HG02973 (cell line): ENCODE measurements at regions not wholly inside any gene's neighbourhood (a gene's known extent, or its start where the extent isn't known, plus 50 kb on each side); places are given as distances from the start of the nearest gene placed in this dataset.
"Not testable (repeated sequence)": the region's sequence is repeated elsewhere in the genome, so short reads cannot be mapped to it uniquely, and the experiment has no call there.

Experiments
- ATAC-seq: cut with Tn5 transposase; IDR thresholded peaks from one replicate; pipeline ENCODE4 v1.9.1; 2021; ENCODE audit warnings: moderate library complexity; ENCODE audit not compliant: unreplicated experiment

DNA sequence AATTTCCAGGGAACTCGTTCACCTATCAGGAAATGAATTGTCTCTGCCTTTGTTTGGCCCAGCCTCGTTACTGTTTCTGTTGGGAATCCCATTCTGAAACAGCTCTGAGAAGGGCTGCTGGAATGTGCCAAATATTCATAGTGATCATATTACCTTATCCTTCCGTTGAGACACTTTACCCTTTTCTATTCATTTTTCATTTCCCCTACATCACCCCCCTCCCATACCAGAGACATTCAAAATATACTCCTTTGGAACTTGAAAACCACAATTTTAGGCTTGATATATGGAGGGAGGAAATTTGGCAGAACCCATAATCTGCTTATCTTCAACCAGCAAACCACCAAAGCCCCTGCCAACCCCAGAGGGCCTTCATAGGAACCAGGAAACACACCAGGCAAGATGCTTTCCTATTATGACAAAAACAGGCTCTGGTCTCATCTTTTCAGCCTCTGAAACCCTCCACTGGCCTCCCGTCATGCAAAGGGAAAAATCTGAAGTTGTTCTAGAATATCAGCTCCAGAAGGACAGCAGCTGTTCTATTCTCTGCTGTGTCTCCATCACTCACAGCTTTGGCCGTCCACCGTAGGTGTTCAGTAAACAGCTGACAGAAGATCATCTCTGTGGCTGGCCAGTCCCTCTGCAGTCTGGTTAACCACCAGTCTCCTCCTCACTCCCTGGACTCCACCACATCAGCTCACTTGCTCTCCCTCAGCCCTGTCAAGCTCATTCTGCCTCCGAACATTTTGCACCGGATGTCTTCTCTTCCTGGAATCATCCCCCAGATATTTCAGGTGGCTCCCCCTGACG lies 217.2 kb upstream of the WWC1 start:
- no peak for ATAC-seq

DNA sequence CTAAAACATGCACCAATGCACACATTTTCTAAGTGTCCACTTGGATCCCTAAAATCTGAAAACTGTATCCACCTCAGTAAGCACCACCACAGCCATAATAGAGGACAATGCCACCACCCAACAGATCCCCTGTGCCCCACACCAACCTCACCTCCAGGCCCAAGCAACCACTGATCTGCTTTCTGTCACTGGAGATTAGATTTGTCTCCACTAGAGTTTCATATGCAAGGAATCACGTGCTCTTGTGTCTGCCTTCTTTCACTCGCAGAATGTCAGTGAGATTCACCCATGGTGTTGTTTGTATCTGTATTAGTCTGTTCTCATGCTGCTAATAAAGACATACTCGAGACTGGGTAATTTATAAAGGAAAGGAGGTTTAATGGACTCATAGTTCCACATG lies 216.1 kb upstream of the WWC1 start:
- ATAC-seq = no peak

DNA sequence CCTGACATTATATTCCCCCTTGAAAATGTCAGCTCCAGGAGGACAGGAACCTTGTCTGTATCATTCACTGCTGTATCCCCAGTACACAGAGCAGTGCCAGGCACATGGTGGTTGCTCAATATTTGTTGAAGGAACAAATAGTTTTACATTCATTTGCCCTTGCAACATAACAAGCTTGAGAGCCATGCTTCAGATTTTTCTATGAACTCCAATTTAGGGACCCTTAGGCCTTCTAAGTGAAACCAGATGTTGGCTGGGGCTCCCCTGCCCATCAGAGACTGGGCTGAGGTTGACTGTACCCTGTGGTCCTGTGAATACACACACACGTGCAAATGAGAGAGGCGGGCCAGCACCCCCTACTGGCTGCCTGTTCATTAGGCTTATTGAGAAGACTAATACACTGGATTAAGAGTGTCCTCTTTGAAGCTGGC lies 214.9 kb upstream of the WWC1 start:
- peak; percentile 76 for ATAC-seq

DNA sequence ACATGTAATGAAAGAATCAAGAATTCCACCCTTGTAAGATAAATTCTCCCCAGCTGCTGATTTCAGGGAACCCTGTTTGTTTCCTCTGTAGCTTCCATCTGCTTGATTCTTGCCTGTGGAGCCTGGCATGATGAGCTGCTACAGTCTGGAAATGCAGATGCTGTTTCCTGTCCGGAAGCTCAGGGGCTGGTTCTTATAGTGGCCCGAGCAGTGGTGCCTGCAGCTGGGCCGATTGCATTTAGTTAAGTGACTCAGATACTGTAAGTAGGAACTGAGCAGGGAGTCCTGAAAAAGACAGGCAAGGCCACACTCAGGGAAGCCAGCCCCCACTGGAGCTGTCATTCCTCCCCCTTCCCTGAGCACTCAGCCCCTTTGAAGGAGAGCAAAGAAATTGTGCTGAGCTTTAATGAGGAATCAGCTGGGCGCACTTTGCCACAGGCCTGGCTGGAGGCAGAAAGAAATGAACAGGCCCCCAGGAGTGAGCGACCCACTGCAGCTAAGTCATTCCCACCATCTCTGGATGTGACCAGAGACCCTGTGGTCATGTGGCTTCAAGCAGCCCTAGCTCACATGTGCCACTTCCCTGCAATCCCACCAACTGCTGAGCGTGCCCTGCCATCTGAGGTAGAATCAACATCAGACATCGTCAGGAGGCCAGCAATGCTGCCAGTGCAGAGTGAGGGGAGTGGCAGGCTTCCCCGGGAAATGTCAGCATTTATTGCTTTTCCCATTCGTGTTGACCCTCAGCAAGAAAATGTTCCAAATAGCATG lies 206.0 kb upstream of the WWC1 start:
- ATAC-seq = no peak

DNA sequence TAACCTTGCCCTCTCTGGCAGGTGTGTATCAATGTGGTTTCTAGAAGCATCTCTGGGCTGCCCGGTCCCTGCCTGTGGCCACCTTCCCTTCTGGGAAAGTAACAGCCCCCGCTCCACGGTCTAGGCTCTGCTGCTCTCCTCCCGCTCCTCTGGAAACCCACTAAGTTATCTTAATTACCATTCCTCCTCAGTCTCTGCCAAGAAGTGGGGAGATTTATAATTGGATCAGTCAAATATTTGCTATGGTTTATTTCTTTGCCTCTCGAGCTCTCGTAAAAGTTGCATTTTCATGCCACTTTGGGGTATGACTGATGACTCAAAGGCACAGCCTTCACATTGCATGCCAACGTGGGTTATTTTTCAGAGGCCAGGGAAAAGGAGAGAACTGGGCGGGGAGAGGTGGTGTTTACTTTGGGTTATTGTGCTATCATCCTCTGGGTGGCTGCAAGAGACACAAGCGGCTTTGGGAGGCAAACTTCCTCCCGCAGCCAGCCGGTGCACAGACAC lies 205.3 kb upstream of the WWC1 start:
- no peak for ATAC-seq

DNA sequence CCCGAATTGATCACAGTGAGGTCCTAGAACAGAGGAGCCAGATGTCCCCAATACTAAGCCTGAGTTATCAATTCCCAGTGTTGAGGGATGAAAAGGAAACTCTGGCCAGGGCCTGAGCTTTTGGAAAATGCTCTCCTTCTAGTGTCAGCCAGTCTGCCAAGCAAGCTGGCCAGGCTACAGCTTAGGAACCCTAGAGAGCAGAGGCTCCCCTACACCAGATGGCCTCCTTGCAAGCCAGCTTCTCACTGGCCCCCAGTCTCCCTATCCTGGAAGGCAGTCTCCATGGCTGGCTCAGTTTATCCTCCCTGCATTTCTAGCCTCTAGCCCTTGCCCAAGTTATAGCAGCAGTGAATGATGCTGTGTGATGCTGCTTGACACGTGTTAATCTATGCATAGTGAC lies 204.7 kb upstream of the WWC1 start:
- ATAC-seq = no peak

DNA sequence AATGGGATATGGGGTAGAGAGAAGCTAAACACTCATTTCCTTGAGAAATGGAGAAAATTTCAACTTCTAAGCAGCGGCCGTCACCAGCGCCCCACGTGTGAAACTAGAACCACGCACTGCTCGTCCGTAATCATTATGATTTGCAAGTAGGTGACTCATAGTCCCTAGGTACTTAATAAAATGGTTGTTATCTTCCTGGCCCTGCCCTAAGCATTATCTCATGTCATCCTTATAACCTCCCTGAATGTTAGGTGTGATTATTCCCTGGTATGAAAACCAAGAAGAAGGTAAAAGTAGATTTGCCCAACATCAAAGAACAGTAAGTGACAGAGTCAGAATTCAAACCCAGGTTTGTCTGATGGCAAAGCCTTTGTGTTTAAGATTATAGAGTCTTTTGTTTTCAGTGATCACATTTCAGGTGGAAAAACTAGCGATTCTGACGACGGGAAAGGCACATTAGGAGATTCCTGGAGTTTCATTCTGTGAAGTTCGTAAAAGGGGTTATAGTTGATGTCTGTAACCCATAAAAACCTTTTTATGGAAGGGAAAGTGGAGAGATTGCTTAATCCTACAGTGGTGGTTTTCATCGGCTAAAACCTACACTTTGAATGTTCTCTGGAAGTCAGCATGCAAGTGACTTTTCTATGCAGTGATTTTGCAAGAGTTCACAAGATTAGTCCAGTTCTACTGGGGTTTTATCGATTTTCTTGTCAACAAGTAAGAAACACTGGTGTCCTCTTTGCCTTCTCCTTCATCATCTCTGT lies 202.9 kb upstream of the WWC1 start:
- ATAC-seq = no peak

DNA sequence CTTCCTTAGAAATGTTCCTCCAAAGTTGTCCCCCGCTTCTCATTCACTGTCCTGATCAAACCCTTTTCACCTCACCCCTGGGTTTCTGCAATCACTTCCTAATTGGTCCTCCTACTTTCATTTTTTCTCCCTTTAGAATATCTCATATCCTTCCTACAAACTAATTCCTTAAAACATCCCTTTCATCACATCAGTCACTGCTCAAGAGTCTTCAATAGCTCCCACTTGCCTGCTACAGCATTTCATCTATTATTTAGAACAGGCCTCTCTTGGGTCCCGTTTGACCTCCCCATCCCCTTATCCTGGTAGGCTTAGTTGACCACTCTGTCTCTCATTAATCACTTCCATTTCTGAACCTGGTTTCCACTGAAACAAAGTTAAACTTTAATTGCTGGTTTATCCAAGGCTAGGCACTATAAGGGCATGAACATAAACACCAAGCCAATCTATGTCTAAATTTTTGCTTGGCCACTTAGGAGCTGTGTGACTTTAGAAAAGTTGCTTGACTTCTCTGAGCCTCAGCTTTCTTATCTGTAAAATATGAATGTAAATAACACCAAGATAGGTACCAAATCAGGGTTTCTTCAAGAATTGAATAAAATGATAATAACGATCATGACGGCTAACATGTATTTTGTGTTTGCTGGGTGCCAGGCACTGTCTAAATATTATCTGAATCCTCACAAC lies 202.1 kb upstream of the WWC1 start:
- no peak for ATAC-seq

DNA sequence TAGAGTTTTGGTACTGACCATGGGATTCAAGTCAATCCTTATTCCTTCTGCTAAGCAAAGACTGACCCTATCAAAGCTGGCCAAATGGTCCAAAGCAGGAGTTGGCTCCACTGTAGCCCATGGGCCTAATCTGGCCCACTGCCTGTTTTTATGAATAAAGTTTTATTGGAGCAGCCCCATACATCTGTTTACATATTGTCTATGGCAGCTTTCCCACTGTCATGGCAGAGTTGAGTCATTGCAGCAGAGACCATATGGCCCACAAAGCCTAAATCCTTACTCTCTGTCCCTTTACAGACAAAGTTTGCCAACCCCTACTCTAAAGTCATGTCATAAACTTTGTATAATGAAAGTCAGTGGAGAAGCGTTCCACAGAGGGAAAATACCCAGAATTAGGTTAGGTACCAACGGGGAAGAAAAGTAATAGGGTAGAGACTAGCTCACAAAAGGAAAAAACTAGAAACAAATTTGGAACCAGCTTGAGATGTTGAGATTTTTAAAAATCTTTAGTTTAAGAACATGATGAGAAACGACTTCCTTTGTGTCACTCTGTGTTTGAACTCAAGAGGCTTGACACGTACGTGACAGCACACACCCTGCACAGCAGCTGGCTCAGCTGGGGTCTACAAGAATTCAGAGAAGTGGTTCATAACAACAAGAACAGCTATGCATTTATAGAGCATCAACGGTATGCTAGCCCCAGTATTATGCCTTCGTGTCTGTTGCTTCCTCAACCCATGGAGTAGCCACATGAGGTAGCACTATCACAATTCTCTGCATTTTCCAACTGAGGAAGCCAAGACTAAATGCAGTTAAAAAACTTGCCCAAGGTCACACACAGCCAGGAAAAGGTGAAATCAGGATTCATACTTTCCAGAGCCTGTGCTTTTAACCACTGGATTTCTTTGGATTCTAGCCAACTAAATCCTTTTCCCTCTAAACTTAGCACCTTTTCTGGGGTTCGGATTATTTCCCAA lies 198.9 kb upstream of the WWC1 start:
- ATAC-seq = no peak

DNA sequence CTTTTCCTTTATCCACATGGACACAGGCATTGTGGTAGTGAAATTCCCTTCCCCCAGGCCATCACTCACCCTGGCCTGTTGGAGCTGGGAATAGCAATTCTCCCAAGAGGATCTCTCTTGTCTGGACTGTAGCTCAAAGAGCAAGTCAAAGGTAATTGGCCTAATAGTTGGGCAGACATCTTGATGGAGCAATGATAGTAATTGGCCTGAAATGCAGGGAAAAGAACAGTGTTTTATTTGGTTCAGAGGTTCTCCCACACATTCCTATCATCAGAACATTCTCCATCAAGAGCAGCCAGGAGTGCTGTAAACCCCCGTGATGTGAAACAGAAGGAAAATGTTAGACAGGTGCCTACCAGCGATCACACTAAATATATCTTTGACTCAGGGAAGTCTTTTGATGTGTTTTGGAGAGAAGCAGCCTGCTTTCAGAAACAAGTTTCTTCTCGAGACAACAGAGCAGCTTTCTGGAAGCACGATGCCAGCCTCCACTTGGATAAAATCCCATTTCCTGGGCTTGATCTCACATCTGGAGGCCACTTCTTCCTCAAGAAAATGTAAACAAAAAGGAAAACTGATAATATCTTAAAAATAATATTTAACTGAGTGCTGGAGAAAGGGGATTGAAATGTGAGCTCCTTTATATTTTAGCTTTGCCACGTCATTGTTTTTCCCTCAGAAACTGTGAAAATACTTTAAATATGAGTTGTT lies 198.1 kb upstream of the WWC1 start:
- no peak for ATAC-seq

DNA sequence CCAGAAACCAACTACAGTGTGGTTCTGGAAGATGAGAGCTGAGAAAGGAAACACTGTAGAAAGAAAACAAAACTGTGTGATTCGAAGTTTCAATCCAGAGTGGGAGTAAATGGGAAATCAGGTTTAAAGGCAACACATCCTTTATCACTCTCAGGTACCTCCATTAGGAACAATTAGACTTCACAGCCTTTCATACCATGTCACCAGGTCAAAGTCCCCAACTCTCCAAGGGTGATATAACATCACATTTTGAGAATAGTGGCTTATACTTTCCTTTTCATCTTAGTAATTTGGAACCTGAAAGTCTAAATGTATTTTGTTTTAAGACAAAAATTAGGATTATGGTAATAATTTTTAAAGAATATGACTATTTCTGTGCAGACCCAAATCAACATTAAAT lies 194.9 kb upstream of the WWC1 start:
- no peak for ATAC-seq

DNA sequence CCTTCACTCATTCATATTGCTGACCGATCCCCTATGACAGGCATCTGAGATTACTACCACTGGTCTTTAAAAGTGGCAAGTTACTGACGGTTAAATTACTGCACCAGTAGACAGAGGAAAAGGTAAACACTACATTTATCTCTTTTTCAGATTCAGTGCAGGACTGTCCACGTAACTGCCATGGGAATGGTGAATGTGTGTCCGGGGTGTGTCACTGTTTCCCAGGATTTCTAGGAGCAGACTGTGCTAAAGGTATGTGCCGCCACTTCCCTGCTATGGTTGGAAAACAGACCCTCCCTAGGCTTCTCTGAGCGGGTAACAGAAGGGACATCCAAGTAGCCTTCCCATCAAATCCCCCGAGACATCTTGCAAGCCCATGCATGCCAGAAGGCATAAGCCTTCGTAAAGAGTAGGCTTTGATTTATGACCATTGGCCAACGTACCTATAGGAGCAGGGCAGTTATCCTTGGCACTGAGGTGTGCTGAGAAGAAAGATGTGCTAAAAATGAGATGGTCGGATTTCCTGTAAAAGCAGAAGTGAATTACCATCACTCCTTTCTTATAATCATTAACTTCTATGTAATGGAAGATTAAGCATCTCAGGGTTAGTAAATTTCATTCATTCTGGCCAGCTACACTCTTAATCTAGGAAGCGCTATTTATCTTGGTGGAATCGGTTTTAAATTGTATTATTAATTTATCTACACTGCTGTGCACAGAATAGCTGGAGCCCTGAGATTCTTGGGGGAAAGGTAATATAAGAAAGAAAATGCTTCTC lies 193.4 kb upstream of the WWC1 start:
- ATAC-seq = no peak

DNA sequence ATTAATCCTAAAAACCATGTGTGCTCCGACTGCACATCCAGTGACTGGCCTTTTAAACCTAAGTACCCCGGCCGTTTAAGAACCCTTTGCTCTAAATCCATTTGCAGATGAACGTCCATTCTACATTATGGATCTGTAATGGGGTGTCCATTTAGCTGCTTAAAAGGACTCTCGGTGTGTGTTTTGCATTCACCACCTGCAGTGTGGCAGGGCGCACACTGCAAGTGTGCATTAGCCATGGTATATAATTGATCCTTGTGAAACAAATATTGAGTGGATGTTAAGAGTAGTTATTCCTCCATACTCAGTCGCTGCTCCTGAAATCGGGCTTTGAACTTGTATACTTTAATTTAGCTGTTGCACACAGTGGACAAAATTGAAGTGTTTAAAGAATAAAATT lies 190.1 kb upstream of the WWC1 start:
- ATAC-seq = no peak

DNA sequence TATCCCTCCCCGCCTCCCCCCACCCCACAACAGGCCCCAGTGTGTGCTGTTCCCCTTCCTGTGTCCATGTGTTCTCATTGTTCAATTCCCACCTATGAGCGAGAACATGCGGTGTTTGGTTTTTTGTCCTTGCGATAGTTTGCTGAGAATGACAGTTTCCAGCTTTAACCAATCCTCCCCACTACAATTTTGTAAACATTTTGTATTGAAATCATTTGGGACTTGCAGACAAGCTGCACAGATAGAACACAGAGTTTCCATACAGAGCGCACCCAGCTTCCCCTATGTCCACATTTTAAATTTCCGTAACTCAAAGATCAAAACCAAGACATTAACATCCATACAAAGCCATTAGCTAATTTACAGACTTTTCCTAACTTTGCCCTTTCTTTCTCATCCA lies 188.4 kb upstream of the WWC1 start:
- not testable (repeated sequence) for ATAC-seq

DNA sequence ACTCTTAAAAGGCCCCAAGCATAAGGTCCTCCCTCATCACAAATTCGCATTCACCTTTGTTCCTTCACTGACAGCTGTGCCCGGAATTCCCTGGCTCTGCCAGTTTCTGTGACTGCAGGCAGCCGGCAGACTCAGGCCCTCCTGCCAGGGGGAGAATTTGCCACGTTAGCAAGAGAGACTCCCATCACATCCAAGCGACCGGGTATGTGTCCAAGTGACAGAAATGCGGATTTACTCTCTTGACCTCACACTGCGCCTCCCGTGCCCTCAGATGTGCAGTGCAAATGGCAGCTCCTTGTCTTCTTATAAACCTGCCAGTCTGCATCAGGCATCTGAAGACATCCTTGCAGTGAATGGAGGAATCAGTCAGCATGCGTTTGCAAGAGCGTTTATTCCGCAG lies 187.1 kb upstream of the WWC1 start:
- no peak for ATAC-seq

DNA sequence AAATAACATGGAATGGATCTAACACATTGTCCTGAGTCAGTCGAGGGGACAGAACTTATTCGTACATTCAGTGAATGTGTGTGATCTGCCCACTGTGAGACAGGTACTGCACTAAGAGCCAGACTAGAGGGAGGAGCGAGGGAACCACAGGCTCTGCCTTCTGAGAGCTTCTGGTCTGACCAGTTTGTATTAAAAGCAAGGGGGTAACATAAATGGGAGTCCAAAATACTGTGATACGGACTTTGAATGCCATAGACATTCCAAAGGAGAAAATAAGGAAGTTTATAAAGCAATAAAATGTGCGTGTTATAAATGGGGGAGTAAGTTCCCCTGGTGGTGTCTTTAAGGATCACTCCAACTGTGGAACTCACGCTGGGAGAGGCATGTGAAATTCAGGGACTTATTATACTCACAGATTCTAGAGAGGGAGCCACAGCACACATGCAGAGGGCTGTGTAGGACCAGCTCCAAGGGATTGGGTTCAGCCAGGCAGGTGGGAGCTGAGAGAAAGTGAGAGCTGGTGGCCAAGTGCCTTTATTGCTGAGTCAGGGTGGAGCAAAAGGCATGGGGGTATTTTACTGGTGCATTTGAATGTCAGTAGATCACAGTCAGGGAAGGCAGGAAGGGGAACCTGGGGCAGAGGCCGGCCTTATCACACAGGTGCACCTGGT lies 186.5 kb upstream of the WWC1 start:
- no peak for ATAC-seq

DNA sequence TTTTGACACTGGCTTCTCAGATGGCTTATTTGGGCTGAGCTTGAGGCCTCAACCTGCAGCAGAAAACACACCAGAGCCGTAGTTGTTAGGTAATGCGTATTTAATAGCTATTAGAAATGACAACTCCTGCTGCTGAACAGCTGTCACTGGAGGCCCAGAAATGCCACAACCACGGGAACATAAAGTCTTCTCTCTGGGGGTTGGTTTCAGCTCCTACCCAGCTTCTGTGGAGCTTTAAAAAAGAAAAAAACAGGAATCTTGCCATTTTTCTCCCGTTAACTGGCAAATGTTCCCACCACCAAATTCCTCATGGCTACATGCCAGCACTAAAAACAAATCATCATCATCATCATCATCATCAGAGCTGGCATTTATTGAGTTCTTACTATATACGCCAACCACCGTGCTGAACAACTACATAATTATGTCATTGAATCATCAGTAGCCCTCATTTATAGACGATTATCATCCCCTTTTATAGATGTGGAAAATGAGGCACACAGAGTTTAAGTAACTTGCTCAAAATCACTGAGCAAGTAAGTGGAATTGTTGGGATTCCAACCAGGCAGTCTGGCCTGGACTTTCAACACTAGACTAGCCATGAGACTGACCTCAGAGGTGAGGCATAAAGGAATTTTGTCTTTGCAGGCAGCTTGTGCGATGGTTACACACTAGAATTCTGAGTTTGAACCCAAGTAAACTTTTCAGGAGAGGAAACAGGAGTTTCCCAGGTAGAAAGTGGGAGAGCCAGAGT lies 185.3 kb upstream of the WWC1 start:
- no peak for ATAC-seq
